ENCODE measurements at regions not wholly inside any gene's neighbourhood (a gene's known extent, or its start where the extent isn't known, plus 50 kb on each side); places are given as distances from the start of the nearest gene placed in this dataset.

DNA sequence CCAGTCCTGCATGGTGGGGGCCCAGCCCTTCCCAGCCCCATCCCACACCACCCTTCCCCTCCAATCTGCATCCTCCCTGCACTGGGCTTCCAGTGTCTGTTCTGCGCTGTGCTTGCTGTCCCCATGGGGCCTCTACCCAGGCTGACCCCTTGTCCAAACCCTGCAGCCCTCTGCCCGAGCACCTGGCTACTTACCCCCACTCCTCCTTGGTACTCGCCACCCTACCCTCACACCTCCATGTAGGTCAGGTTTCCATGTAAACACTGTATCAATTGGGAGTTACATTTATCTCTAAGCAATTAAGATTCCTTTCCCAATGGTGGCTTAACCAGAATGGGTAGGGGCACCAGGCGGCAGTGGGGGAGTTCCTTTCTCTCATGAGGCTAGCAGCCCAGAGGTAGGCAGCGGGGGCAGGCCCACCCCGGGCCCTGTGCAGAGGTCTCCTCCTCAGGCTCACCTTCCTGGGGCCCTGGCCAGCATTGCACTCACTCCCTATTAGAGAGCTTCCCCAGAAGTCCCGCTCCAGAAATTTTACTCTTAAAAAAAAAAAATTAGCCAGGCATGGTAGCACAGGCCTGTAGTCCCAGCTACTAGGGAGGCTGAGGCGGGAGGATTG lies 76.6 kb upstream of the CCND2 start:
- TF ChIP-seq POLR2AphosphoS5 (IDR thresholded peaks at IDR 0.05; ENCODE audit: low read depth, low read length) (no peak), CEBPB (IDR thresholded peaks at IDR 0.05; ENCODE audit: low read depth) (no peak)
- TF ChIP-seq, protein P1, sequence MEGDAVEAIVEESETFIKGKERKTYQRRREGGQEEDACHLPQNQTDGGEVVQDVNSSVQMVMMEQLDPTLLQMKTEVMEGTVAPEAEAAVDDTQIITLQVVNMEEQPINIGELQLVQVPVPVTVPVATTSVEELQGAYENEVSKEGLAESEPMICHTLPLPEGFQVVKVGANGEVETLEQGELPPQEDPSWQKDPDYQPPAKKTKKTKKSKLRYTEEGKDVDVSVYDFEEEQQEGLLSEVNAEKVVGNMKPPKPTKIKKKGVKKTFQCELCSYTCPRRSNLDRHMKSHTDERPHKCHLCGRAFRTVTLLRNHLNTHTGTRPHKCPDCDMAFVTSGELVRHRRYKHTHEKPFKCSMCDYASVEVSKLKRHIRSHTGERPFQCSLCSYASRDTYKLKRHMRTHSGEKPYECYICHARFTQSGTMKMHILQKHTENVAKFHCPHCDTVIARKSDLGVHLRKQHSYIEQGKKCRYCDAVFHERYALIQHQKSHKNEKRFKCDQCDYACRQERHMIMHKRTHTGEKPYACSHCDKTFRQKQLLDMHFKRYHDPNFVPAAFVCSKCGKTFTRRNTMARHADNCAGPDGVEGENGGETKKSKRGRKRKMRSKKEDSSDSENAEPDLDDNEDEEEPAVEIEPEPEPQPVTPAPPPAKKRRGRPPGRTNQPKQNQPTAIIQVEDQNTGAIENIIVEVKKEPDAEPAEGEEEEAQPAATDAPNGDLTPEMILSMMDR (IDR thresholded peaks at IDR 0.05 in 2 of 3, conservative IDR thresholded peaks at IDR 0.05 in 1 of 3; ENCODE audit: borderline replicate concordance in 1 of 3, insufficient read depth in 1 of 3, low read depth in 2 of 3, low read length in 2 of 3) = no peak

All from HCT116 (cell line).